ENCODE measurements at regions not wholly inside any gene's neighbourhood (a gene's known extent, or its start where the extent isn't known, plus 50 kb on each side); places are given as distances from the start of the nearest gene placed in this dataset.

- DNase-seq (ENCODE audit: low read depth, low spot score), result no peak
- Histone ChIP-seq H3K27me3 (ENCODE audit: control insufficient read depth, extremely low read depth, insufficient read depth, low read length) (no peaks in the 10 kb centered on the region), H3K4me2 (ENCODE audit: control insufficient read depth, extremely low read depth, insufficient read depth, low read depth, low read length) (no peak overlapping the region), H2AFZ (ENCODE audit: control insufficient read depth, low read length) (no peak overlapping the region), H3K4me3 (ENCODE audit: control insufficient read depth in 2 of 3, extremely low read depth in 1 of 3, insufficient read depth in 2 of 3, low read depth in 1 of 3, low read length in 3 of 3) (no peak overlapping the region), H3K79me2 (ENCODE audit: control insufficient read depth, insufficient read depth, low read length) (no peaks in the 10 kb centered on the region), H3K36me3 (ENCODE audit: control insufficient read depth in 2 of 2, extremely low read depth in 1 of 2, insufficient read depth in 2 of 2, low read length in 2 of 2) (no peaks in the 10 kb centered on the region), H3K9ac (ENCODE audit: control insufficient read depth, extremely low read depth, insufficient read depth, low read length) (no peak overlapping the region), H3K27ac (ENCODE audit: control insufficient read depth, insufficient read depth, low read length) (no peak overlapping the region), H3K4me1 (ENCODE audit: control insufficient read depth, extremely low read depth, insufficient read depth, low read length) (no peaks in the 10 kb centered on the region), H3K9me1 (ENCODE audit: control insufficient read depth, extremely low read depth, insufficient read depth, low read length) (no peaks in the 10 kb centered on the region), H3K9me3 (ENCODE audit: control insufficient read depth, low read depth, low read length) (no peaks in the 10 kb centered on the region), H4K20me1 (ENCODE audit: control insufficient read depth, extremely low read depth, insufficient read depth, low read length) (no peaks in the 10 kb centered on the region)
- no peak for TF ChIP-seq EZH2 (IDR thresholded peaks at IDR 0.05; ENCODE audit: low read length)
- dilution Hi-C loops (cut with MboI; ENCODE audit: extremely low pct_ligation_motif_present, low sequenced_read_pairs), result no loop called here
- no peak for FAIRE-seq
Observed at GRCh38 chr5:118253225-118254061, 734.9 kb downstream of the DTWD2 start.

DNA sequence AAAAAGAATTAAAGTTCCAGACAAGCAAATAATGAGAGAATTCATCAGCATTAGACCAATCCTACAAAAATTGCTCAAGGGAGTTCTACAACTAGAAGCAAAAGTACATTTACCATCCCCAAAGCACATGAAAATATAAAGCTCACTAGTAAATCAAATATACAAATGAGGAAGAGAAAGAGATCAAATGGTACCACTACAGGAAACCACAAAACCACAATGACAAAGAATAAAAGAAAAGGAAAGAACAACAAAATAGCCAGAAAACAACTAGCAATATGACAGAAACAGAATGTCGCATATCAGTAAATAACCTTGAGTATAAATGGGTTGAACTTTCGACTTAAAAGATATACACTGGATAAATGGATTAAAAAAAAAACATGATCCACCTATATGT, 739.0 kb downstream of the DTWD2 start:
- Histone ChIP-seq H3K36me3 (ENCODE audit: control insufficient read depth in 2 of 2, extremely low read depth in 1 of 2, insufficient read depth in 2 of 2, low read length in 2 of 2) (no peaks in the 10 kb centered on the region), H3K79me2 (ENCODE audit: control insufficient read depth, insufficient read depth, low read length) (no peaks in the 10 kb centered on the region), H4K20me1 (ENCODE audit: control insufficient read depth, extremely low read depth, insufficient read depth, low read length) (no peaks in the 10 kb centered on the region), H2AFZ (ENCODE audit: control insufficient read depth, low read length) (no peak overlapping the region), H3K9ac (ENCODE audit: control insufficient read depth, extremely low read depth, insufficient read depth, low read length) (no peak overlapping the region), H3K4me1 (ENCODE audit: control insufficient read depth, extremely low read depth, insufficient read depth, low read length) (no peaks in the 10 kb centered on the region), H3K9me3 (ENCODE audit: control insufficient read depth, low read depth, low read length) (peaks cover 3% of the 10 kb centered on the region), H3K4me3 (ENCODE audit: control insufficient read depth in 2 of 3, extremely low read depth in 1 of 3, insufficient read depth in 2 of 3, low read depth in 1 of 3, low read length in 3 of 3) (no peak overlapping the region), H3K9me1 (ENCODE audit: control insufficient read depth, extremely low read depth, insufficient read depth, low read length) (no peaks in the 10 kb centered on the region), H3K27ac (ENCODE audit: control insufficient read depth, insufficient read depth, low read length) (no peak overlapping the region), H3K27me3 (ENCODE audit: control insufficient read depth, extremely low read depth, insufficient read depth, low read length) (no peaks in the 10 kb centered on the region), H3K4me2 (ENCODE audit: control insufficient read depth, extremely low read depth, insufficient read depth, low read depth, low read length) (no peak overlapping the region)
- DNase-seq (ENCODE audit: low read depth, low spot score) (no peak), FAIRE-seq (no peak)
- dilution Hi-C loops (cut with MboI; ENCODE audit: extremely low pct_ligation_motif_present, low sequenced_read_pairs), result no loop called here
- TF ChIP-seq CTCF (optimal IDR thresholded peaks at IDR 0.05 in 1 of 3, IDR thresholded peaks at IDR 0.05 in 1 of 3, conservative IDR thresholded peaks at IDR 0.05 in 1 of 3; ENCODE audit: extremely low read depth in 1 of 3, insufficient read depth in 2 of 3, low read length in 3 of 3) (no peak), EZH2 (IDR thresholded peaks at IDR 0.05; ENCODE audit: low read length) (no peak)

GRCh38 chr5:118247458-118247857, 740.9 kb downstream of the DTWD2 start:
- no peak overlapping the region for H2AFZ ChIP-seq (ENCODE audit: control insufficient read depth, low read length)
- H3K36me3 ChIP-seq (ENCODE audit: control insufficient read depth in 2 of 2, extremely low read depth in 1 of 2, insufficient read depth in 2 of 2, low read length in 2 of 2), result no peaks in the 10 kb centered on the region
- DNase-seq (ENCODE audit: low read depth, low spot score), result no peak
- no peak overlapping the region for H3K4me3 ChIP-seq (ENCODE audit: control insufficient read depth in 2 of 3, extremely low read depth in 1 of 3, insufficient read depth in 2 of 3, low read depth in 1 of 3, low read length in 3 of 3)
- no peaks in the 10 kb centered on the region for H3K9me1 ChIP-seq (ENCODE audit: control insufficient read depth, extremely low read depth, insufficient read depth, low read length)
- H3K27ac ChIP-seq (ENCODE audit: control insufficient read depth, insufficient read depth, low read length), result no peak overlapping the region
- peaks cover 3% of the 10 kb centered on the region for H3K9me3 ChIP-seq (ENCODE audit: control insufficient read depth, low read depth, low read length)
- H4K20me1 ChIP-seq (ENCODE audit: control insufficient read depth, extremely low read depth, insufficient read depth, low read length), result no peaks in the 10 kb centered on the region
- dilution Hi-C loops (cut with MboI; ENCODE audit: extremely low pct_ligation_motif_present, low sequenced_read_pairs), result no loop called here
- no peaks in the 10 kb centered on the region for H3K27me3 ChIP-seq (ENCODE audit: control insufficient read depth, extremely low read depth, insufficient read depth, low read length)
- H3K79me2 ChIP-seq (ENCODE audit: control insufficient read depth, insufficient read depth, low read length), result no peaks in the 10 kb centered on the region
- H3K4me2 ChIP-seq (ENCODE audit: control insufficient read depth, extremely low read depth, insufficient read depth, low read depth, low read length), result no peak overlapping the region
- no peak for TF ChIP-seq EZH2 (IDR thresholded peaks at IDR 0.05; ENCODE audit: low read length)
- no peak for TF ChIP-seq CTCF (optimal IDR thresholded peaks at IDR 0.05 in 1 of 3, IDR thresholded peaks at IDR 0.05 in 1 of 3, conservative IDR thresholded peaks at IDR 0.05 in 1 of 3; ENCODE audit: extremely low read depth in 1 of 3, insufficient read depth in 2 of 3, low read length in 3 of 3)
- FAIRE-seq, result no peak
- no peak overlapping the region for H3K9ac ChIP-seq (ENCODE audit: control insufficient read depth, extremely low read depth, insufficient read depth, low read length)
- no peaks in the 10 kb centered on the region for H3K4me1 ChIP-seq (ENCODE audit: control insufficient read depth, extremely low read depth, insufficient read depth, low read length)

Measured in keratinocyte (primary cell).